HL-60 (cell line): ENCODE measurements at regions not wholly inside any gene's neighbourhood (a gene's known extent, or its start where the extent isn't known, plus 50 kb on each side); places are given as distances from the start of the nearest gene placed in this dataset.

Experiments used
- DNase-seq, 2 experiments: peaks; one replicate each; pipeline ENCODE4 v3.0.0-alpha.2; 2010 to 2020; ENCODE audit warnings: low read depth in 1 of 2, low spot score in 1 of 2
- H3K27ac ChIP-seq: fragments of 250-450 bp; sonication (Bioruptor Pico); replicated peaks from 2 replicates; pipeline ENCODE4 v1.5.1; 2020; ENCODE audit warnings: mild to moderate bottlenecking, moderate library complexity
- H3K27me3 ChIP-seq: fragments of 250-450 bp; sonication (Bioruptor Pico); 2 replicates; pipeline ENCODE4 v1.5.1; 2021; ENCODE audit warnings: mild to moderate bottlenecking, moderate library complexity; ENCODE audit not compliant: insufficient read depth, poor library complexity, severe bottlenecking
- H3K4me3 ChIP-seq: replicated peaks from 2 replicates; pipeline ENCODE4 v1.5.1; 2011; ENCODE audit warnings: mild to moderate bottlenecking, control low read depth, low read length; ENCODE audit not compliant: insufficient read depth
- CTCF ChIP-seq: IDR thresholded peaks from one replicate; pipeline ENCODE4 v1.5.1; 2011; ENCODE audit warnings: low read length, control low read depth, inconsistent platforms; ENCODE audit not compliant: insufficient read depth
- GABPA ChIP-seq: IDR thresholded peaks from 2 replicates; pipeline ENCODE4 v1.6.1; 2012; ENCODE audit warnings: low read depth
- POLR2AphosphoS5 ChIP-seq: IDR thresholded peaks from 2 replicates; pipeline ENCODE4 v1.6.1; 2012; ENCODE audit warnings: low read depth
- SPI1 ChIP-seq: IDR thresholded peaks from 2 replicates; pipeline ENCODE4 v1.6.1; 2012; ENCODE audit warnings: low read depth, mild to moderate bottlenecking, borderline replicate concordance
- TF ChIP-seq, protein P1 (sequence below): IDR thresholded peaks from 2 replicates; pipeline ENCODE4 v1.6.1; 2012; ENCODE audit warnings: low read depth; ENCODE audit not compliant: insufficient replicate concordance

DNA sequence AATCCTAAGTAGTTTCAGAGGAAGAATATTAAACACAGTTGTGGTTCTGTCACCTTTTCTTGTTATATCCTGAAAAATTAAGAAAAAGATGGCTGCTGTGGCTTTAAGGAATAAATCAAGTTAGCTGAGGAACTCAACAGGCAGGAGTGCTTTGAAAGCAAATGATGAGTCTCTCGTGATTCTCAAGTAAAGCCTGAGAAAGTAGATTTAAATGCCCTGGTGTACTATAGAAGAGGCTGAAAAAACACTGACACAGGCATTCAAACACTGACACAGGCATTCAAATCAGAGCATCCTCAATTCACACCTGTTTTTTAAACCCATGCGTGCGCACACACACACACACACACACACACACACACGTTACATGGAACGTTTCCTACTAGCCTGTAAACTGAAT is 218.6 kb downstream of the OGFRL1 start:
- no peak for DNase-seq
- H3K27me3 ChIP-seq, result no peaks in the 10 kb centered on the region
- TF ChIP-seq POLR2AphosphoS5, result no peak
- TF ChIP-seq CTCF, result no peak
- no peak for TF ChIP-seq SPI1
- no peak for TF ChIP-seq GABPA
- TF ChIP-seq, protein P1, sequence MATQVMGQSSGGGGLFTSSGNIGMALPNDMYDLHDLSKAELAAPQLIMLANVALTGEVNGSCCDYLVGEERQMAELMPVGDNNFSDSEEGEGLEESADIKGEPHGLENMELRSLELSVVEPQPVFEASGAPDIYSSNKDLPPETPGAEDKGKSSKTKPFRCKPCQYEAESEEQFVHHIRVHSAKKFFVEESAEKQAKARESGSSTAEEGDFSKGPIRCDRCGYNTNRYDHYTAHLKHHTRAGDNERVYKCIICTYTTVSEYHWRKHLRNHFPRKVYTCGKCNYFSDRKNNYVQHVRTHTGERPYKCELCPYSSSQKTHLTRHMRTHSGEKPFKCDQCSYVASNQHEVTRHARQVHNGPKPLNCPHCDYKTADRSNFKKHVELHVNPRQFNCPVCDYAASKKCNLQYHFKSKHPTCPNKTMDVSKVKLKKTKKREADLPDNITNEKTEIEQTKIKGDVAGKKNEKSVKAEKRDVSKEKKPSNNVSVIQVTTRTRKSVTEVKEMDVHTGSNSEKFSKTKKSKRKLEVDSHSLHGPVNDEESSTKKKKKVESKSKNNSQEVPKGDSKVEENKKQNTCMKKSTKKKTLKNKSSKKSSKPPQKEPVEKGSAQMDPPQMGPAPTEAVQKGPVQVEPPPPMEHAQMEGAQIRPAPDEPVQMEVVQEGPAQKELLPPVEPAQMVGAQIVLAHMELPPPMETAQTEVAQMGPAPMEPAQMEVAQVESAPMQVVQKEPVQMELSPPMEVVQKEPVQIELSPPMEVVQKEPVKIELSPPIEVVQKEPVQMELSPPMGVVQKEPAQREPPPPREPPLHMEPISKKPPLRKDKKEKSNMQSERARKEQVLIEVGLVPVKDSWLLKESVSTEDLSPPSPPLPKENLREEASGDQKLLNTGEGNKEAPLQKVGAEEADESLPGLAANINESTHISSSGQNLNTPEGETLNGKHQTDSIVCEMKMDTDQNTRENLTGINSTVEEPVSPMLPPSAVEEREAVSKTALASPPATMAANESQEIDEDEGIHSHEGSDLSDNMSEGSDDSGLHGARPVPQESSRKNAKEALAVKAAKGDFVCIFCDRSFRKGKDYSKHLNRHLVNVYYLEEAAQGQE, result no peak
- no peak overlapping the region for H3K4me3 ChIP-seq
- H3K27ac ChIP-seq, result no peak overlapping the region

DNA sequence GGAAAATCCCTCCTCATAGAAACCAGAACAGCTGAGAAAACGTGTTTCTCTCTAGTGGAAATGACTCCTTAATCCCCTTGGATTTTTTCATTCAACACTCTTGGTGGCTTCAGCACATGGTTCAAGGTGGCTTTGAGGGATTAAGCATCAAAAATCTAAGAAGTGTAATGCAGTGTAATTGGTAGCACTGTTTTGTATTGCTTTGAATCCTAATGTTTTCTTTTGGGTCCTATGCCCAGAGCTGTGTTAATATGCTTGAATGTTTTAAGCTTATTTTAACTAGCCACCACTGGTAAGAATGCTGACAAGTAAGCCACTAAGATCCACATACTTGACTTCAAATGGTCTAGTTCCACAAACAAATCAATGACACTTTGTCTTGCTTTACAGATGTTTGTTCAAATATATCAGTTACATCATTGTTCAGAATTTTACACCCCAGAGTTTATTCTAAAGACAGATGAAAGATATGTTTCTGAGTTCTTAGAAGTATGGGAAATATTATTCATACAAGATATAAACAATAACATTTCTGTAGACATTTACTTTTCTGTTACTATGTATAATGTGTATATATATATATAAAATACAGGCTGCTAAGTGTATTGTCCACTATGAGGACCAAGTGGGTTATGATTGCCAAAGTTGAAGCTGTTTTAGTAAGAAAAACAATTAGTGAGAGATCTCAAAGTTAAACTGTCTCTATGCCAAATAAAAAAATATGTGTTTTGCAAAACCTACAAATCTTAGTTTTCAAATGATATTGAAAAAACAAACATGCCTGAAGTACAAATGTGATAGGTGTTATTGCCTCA is 220.8 kb downstream of the OGFRL1 start:
- no peak for DNase-seq
- no peaks in the 10 kb centered on the region for H3K27me3 ChIP-seq
- H3K4me3 ChIP-seq, result no peak overlapping the region
- H3K27ac ChIP-seq, result no peak overlapping the region
- TF ChIP-seq GABPA, result no peak

- peak in 1 of 2 experiments; percentile 2 for DNase-seq
- Histone ChIP-seq H3K27ac (no peak overlapping the region), H3K4me3 (no peak overlapping the region), H3K27me3 (no peaks in the 10 kb centered on the region)
- TF ChIP-seq SPI1 (no peak), POLR2AphosphoS5 (no peak), CTCF (no peak), GABPA (no peak)
- TF ChIP-seq, protein P1, result no peak
These were observed 221.6 kb downstream of the OGFRL1 start for GRCh38 chr6:71510057-71510713.

- H3K4me3 ChIP-seq, result no peak overlapping the region
These were observed 222.2 kb downstream of the OGFRL1 start for GRCh38 chr6:71510856-71511255.

More at GRCh38 chr6:71510856-71511255, 222.2 kb downstream of the OGFRL1 start:
- Histone ChIP-seq H3K27me3 (no peaks in the 10 kb centered on the region), H3K27ac (no peak overlapping the region)
- no peak for DNase-seq
- TF ChIP-seq GABPA, result no peak
